Progenitor cell of endocrine pancreas (in vitro differentiated cells): ENCODE measurements at regions not wholly inside any gene's neighbourhood (a gene's known extent, or its start where the extent isn't known, plus 50 kb on each side); places are given as distances from the start of the nearest gene placed in this dataset.

Experiments used
- DNase-seq: peaks from one replicate; pipeline ENCODE4 v3.0.0; 2021; ENCODE audit warnings: low spot score; ENCODE audit not compliant: unreplicated experiment
- H3K27ac Mint-ChIP-seq: 2 replicates; pipeline ENCODE4 v1.8.0; 2021; ENCODE audit warnings: mild to moderate bottlenecking, moderate library complexity, mixed read lengths
- H3K27me3 Mint-ChIP-seq: 2 replicates; pipeline ENCODE4 v1.8.0; 2021; ENCODE audit warnings: mixed read lengths
- H3K36me3 Mint-ChIP-seq: 2 replicates; pipeline ENCODE4 v1.8.0; 2022; ENCODE audit warnings: mixed read lengths; ENCODE audit not compliant: insufficient read depth
- H3K4me1 Mint-ChIP-seq: 2 replicates; pipeline ENCODE4 v1.8.0; 2021; ENCODE audit warnings: low read depth, mixed read lengths
- H3K4me3 Mint-ChIP-seq: 2 replicates; pipeline ENCODE4 v1.8.0; 2021; ENCODE audit warnings: low read depth, mild to moderate bottlenecking, moderate library complexity, mixed read lengths
- H3K9me3 Mint-ChIP-seq: 2 replicates; pipeline ENCODE4 v1.8.0; 2021; ENCODE audit warnings: low read depth, mixed read lengths
- TF ChIP-seq, protein P1 (sequence below): fragments of 200-600 bp; sonication (generic); IDR thresholded peaks from one replicate; pipeline ENCODE4 v1.5.0; 2021; ENCODE audit warnings: antibody characterized with exemption, mild to moderate bottlenecking; ENCODE audit not compliant: unreplicated experiment

DNA sequence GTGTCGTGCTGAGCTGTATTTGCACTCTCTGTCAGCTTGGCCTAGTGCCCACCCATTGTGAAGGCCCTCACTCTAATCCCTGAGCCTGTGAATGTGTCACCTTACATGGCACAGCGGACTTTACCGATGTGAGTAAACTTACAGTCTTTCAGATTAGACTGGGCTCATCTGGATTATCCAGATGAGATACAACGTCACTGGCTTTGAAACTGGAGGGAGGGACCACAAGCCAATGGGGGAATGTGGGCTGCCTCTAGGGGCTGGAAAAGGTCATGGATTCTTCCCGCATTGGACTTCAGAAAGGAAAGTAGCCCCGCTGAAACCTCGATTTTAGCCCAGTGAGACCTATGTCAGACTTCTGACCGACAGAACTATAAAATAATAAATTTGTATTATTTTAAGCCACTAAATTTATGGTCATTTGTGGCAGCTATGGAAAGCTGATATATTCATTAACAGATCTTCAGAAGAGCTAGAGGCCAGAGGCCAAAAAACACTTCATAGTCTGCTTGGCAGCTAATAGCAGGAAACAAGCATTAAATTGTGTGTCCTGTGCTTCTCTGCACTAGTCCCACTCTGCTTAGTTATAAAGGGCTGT lies 139.0 kb upstream of the GAS1 start:
- Mint-ChIP-seq H3K36me3 (no peaks in the 10 kb centered on the region), H3K4me3 (no peak overlapping the region), H3K27me3 (no peaks in the 10 kb centered on the region), H3K4me1 (no peaks in the 10 kb centered on the region), H3K27ac (no peak overlapping the region), H3K9me3 (no peaks in the 10 kb centered on the region)
- TF ChIP-seq, protein P1, sequence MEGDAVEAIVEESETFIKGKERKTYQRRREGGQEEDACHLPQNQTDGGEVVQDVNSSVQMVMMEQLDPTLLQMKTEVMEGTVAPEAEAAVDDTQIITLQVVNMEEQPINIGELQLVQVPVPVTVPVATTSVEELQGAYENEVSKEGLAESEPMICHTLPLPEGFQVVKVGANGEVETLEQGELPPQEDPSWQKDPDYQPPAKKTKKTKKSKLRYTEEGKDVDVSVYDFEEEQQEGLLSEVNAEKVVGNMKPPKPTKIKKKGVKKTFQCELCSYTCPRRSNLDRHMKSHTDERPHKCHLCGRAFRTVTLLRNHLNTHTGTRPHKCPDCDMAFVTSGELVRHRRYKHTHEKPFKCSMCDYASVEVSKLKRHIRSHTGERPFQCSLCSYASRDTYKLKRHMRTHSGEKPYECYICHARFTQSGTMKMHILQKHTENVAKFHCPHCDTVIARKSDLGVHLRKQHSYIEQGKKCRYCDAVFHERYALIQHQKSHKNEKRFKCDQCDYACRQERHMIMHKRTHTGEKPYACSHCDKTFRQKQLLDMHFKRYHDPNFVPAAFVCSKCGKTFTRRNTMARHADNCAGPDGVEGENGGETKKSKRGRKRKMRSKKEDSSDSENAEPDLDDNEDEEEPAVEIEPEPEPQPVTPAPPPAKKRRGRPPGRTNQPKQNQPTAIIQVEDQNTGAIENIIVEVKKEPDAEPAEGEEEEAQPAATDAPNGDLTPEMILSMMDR, result no peak
- DNase-seq, result no peak

DNA sequence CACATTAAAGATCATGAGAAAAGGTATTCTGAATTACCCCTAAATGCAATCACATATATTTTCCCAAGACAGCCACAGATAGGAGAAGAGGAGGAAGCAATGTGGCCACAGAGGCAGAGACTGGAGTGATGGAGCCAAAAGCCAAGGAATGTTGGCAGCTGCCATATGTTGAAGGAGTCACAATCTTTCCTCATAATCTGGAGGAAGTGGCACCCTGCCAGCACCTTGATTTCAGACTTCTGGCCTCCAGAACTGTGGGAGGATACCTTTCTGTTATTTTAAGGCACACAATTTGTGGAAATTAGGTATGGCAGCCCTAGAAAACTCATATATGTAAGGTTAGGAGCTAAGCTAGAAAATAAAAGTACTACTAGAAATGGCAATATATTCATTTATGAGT lies 139.9 kb upstream of the GAS1 start:
- no peaks in the 10 kb centered on the region for H3K27me3 Mint-ChIP-seq
- H3K4me3 Mint-ChIP-seq, result no peak overlapping the region
- no peaks in the 10 kb centered on the region for H3K9me3 Mint-ChIP-seq
- H3K4me1 Mint-ChIP-seq, result no peaks in the 10 kb centered on the region
- H3K27ac Mint-ChIP-seq, result no peak overlapping the region
- no peaks in the 10 kb centered on the region for H3K36me3 Mint-ChIP-seq
- no peak for DNase-seq
- TF ChIP-seq, protein P1, result no peak

DNA sequence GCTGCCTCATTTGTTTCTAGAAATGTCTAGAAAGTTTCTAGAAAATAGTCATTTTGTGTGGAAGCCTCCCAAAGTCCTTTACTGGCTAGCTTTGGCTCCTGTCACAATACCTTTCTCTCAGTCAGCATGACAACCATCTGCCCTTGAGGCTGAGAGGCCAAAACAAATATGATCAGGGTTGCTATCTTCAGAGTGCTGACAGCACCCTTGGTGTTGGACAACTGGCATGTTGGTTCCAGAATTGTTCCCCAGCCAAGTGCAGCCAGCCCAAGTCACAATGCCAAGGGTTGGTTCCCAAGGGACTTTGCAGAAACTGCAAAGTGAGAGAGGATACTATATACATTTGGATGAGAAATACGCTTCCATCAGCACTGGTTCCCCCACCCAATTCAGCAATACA lies 140.9 kb upstream of the GAS1 start:
- Mint-ChIP-seq H3K27me3 (no peaks in the 10 kb centered on the region), H3K9me3 (no peaks in the 10 kb centered on the region), H3K27ac (no peak overlapping the region), H3K4me1 (no peaks in the 10 kb centered on the region), H3K36me3 (no peaks in the 10 kb centered on the region), H3K4me3 (no peak overlapping the region)
- TF ChIP-seq, protein P1, result no peak
- DNase-seq, result no peak

DNA sequence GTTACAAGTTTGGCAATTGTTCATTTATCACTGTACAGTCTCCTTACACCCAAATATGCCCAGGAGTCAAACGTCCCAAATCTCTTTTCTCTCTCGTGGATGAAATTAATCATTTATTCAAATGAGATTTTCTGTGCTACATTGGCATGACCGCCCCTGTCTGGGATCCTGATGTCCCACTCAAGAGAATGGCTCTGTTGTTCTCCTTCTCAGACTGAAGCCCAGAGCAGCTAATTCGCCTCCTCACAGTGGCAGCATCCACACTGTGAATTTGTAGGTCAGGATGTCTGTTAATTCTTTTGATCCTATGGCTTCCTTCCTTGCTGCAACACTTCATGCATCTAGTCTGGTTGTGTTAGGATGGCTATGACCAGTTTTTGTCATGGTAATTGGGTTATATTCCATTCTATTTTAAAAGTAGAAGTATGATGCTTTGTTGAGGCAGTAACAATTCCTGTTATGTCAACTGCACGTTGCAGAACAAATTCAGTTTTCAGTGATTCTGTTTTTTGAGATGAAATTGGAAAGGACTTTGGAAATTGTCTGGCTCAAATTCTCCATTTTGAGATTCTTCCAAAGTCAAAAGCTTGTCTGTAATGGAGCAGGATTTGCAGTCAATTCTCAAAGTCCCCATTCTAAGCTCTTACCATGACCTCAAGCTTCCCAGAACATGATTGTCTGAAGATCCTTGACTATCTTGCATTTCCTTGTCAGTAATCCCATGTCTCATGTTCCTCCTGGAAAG lies 141.5 kb upstream of the GAS1 start:
- H3K27me3 Mint-ChIP-seq, result no peaks in the 10 kb centered on the region
- H3K36me3 Mint-ChIP-seq, result no peaks in the 10 kb centered on the region
- H3K9me3 Mint-ChIP-seq, result no peaks in the 10 kb centered on the region
- no peak overlapping the region for H3K4me3 Mint-ChIP-seq
- no peak overlapping the region for H3K27ac Mint-ChIP-seq
- TF ChIP-seq, protein P1, result no peak
- no peaks in the 10 kb centered on the region for H3K4me1 Mint-ChIP-seq
- no peak for DNase-seq

DNA sequence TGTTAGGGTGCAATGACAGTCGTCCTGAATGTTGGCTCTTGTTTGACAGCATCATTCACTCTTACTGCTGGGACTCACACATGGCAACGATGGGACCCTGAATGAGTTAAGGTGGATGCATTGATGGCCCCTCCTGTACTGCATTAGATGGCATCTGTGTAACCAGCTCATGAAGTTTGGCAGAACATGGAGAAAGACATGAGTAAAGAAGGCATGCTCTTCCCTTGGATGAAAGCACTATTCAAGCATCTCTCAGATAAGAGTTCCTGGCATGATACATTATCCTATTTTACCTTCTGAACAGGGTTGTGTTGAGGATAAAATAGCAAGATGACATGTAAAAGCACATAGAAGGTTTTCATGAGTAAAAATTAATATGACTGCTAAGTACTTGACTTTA lies 142.2 kb upstream of the GAS1 start:
- TF ChIP-seq, protein P1, result no peak
- no peak for DNase-seq
- no peak overlapping the region for H3K4me3 Mint-ChIP-seq
- no peaks in the 10 kb centered on the region for H3K4me1 Mint-ChIP-seq
- no peaks in the 10 kb centered on the region for H3K27me3 Mint-ChIP-seq
- no peak overlapping the region for H3K27ac Mint-ChIP-seq
- H3K36me3 Mint-ChIP-seq, result no peaks in the 10 kb centered on the region
- H3K9me3 Mint-ChIP-seq, result no peaks in the 10 kb centered on the region
